ENCODE measurements at regions not wholly inside any gene's neighbourhood (a gene's known extent, or its start where the extent isn't known, plus 50 kb on each side); places are given as distances from the start of the nearest gene placed in this dataset.
"Not testable (repeated sequence)": the region's sequence is repeated elsewhere in the genome, so short reads cannot be mapped to it uniquely, and the experiment has no call there.

DNA sequence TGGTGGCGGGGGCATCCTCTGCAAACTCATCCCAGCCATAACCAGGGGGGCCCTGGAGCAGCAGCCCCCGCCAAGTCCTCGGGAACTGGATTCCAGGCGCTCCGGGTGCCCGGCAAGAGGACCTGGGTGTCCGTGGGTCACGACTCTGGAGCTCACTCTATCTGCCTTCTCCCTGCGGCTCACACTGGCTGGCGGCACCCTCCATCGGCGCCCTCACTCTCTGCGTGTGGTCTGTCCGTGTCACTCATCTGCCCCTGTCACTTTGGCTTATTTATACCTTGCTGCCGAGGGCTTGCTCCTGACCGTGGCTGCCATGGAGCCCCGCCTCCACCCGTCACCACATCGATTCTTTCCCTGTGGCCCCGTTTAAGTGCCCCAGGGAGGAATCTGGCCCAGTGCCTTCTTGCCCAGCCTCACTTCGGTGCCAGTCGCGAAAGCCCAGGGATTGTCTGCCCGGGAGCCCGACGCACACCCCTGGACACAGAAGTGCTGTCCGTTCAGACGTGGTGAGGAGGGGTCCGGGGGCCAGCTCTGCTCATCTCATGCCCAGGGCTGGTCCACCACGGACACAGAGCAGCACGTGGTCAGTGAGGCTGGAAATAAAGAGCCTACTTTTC lies 115.7 kb upstream of the ZNF469 start:
- DNase-seq (ENCODE audit: low read depth in 3 of 3) = not testable (repeated sequence)

DNA sequence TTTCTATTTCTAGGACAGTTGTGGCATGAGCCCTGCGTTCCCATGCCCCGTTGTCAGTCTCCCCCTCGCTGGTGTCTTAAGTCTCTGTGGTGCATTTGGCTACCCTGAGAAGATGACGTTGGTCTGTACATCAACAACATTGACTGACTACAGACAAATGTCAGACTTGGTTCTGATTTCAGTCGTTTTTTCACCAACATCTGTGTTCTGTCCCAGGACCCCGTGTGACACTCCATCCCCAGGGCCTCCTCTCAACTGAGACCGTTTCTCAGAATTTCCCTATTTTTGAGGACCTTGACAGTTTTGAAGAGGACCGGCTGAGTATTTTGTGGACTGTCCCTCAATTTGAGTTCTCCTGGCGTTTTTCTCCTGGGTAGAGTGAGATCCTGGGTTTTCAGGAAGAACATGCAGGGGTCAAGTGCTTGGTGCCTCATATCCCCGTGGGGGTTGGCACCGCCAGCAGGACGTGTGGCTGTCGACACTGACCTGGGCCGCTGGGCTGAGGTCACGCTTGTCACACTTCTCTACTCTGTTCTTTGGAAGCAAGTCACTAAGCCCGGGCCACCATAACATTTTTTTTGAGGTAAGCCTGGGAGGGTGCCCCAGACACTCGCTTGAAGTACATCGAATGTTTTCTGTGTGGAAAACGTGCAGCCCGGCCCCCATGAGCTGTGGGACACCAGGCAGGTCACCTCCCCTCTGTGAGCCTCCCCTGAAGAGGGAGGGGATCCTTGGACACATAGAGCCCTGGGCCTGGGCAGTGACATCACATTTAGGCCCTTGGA lies 114.4 kb upstream of the ZNF469 start:
- not testable (repeated sequence) for DNase-seq (ENCODE audit: low read depth in 3 of 3)

DNA sequence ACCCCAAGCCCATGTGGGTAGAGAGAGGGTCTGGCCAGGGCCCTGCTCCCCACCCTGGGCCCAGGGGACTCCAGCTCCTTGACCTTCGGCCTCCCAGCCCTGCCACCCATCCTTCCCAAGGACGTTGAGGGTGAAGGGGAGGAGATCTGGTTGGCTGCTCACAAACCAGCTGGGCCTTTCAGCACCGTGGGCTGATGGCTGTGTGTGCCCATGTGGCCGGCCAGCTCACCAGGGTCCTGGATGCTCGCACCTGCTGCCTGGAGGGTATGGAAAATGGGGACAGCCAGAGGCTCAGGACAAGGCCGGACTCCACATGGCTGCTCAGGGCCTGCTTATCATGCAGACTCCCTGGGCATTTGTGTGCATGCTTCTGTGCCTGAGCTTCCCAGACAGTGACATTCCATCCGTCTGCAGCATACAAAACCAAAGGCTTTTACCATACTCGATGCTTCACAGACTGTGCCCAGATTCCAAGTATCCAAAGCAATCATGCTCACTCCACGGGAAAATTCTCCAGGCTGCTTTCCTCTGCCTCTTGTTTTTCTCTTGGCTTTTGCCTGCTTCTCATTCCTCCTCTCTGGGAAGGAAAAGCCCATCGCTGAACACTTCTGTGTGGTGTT lies 112.5 kb upstream of the ZNF469 start:
- DNase-seq (ENCODE audit: low read depth in 3 of 3) = not testable (repeated sequence)

DNA sequence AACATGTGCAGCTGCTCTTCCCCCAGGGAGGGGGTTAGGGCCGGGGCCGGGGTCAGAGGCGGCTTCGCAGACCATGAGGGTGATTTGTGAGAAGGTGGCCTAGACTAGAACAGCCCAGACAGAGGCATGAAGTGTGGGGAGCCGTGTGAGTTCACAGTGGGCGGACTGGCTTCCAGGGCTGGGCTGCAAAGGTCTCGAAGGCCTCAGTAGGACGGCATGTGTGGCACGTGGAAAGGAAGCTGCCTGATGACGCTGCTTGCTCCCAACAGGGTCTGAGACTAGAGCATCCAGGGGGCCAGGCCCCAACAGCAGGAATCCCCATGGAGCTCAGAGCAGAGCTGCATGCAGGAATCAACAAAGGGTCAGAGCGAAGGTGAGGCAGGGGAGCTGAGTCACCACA lies 111.5 kb upstream of the ZNF469 start:
- not testable (repeated sequence) for DNase-seq (ENCODE audit: low read depth in 3 of 3)

DNA sequence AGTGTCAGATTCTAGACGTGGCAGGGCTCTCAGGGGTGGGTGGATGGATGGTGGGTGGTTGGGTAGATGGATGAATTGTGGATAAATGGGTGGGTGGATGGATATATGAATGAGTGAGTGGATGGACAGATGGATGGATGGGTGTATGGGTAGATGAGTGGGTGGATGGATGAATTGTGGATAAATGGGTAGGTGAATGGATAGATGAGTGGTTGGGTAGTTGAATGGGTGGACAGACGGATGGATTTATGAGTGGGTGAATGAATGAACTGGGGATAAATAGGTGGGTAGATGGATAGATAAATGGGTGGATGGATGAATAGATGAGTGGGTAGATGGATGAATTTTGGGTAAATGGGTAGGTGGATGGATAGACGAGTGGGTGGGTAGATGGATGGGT lies 111.0 kb upstream of the ZNF469 start:
- DNase-seq (ENCODE audit: low read depth in 3 of 3) = not testable (repeated sequence)

DNA sequence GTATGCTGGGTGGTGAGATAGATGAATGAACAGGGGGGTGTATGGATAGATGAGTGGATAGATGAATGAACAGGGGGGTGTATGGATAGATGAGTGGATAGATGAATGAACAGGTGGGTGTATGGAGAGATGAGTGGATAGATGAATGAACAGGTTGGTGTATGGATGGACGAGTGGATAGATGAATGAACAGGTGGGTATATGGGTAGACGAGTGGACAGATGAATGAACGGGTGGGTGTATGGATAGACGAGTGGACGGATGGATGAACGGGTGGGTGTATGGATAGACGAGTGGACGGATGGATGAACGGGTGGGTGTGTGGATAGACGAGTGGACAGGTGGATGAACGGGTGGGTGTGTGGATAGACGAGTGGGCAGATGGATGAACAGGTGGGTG lies 110.3 kb upstream of the ZNF469 start:
- not testable (repeated sequence) for DNase-seq (ENCODE audit: low read depth in 3 of 3)

DNA sequence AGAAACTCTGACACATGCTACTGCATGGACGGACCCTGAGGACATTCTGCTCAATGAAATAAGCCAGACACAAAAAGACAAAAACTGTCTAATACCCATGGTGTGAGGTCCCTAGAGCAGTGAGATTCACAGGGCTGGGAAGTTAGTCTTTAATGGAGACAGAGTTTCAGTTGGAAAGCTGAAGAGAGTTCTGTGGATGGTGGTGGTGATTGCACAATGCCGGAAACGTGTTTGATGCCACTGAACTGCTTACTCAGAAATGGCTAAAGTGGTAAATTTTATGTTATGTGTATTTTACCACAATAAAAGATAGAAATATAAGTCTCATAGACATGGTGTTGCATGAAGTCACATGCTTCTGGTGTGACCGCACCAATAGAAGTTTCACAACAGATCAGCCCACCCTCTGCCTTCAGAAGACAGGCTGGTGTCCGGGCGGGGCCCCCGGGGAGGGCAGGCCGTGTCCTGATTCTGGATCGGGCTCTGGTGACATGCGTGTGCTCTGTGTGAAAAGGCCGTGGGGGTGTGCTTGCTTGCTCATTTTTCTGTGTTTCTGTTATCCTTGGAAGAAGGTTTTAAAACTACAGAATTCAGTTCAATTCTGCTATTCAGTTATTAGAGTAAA lies 108.5 kb upstream of the ZNF469 start:
- DNase-seq (ENCODE audit: low read depth in 3 of 3) = not testable (repeated sequence)

DNA sequence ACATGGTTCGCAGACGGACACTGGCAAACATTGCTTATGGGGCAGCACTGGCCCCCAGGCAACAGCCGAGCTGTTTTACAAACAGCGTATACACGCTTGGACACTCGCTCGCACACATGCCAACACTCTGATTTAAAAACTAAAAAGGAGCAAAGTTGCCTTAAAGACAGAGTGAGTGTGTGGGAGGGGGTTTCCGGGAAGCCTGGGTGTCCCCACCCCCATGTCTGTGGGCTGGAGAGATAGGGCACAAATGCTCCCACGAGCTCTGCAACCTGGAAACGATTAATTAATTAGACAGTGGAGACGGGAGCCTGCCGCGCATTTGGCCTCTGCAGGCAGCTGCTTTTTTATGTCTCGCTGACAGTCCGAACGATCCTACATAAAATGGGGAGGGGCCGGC lies 107.9 kb upstream of the ZNF469 start:
- DNase-seq (ENCODE audit: low read depth in 3 of 3) = no peak

DNA sequence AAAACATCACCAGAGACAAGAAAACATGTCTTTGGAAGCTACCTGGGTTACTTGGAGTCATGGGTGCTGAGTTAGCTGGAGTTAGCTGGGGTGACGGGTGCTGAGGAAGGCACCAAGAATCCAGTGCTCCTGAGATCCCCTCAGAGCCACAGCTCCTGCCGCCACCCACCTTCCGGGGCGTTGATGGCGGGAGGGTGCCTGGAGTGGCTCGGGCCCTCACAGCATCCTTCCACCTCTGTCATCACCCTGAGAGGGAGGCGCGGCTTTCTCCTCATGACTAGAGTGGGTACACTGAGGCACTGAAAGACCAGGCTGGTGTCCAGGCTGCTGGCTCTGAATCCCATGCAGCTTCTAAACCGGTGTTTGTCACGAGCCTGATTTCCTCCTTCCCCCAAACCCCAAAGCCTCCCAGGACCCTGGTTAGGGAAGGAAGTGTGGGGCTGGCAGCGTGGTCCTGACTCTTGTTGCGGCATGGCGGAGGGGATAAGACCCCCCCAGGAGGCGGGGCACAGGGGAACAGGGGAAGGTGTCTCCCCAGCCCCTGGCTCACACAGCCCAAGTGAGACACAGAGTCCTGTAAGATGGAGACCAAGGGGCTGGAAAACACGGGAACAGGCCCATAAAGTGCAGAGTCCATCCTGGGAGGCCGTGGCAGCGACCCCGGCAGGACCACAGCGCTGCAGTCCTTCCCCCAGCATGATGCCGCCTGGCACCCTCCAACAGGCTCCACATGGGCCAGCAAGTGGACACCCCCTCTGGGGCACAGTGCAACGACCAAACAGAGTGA lies 107.2 kb upstream of the ZNF469 start:
- not testable (repeated sequence) for DNase-seq (ENCODE audit: low read depth in 3 of 3)

DNA sequence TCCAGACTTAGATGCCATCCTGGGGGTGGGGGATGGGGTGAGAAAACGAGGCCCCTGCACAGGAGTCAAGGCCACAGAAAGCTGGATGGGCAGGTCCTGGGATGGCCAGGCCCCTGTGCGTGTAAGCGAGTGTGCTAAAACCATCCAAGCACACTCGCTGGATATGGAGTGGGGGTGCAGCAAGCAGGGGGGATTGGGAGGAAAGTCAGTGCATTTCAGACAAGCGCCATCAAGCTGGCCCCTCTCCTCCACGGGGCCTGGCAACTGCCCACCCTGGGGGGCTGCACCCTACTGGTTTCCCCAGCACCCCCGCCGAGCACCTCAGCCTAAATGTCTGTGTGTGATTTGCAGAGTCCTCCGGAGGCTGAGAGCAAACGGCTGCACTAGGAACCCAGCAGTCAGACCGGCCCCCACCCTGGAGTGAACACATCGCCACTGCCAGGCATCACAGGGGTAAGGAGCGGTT lies 106.6 kb upstream of the ZNF469 start:
- DNase-seq (ENCODE audit: low read depth in 3 of 3) = not testable (repeated sequence)

DNA sequence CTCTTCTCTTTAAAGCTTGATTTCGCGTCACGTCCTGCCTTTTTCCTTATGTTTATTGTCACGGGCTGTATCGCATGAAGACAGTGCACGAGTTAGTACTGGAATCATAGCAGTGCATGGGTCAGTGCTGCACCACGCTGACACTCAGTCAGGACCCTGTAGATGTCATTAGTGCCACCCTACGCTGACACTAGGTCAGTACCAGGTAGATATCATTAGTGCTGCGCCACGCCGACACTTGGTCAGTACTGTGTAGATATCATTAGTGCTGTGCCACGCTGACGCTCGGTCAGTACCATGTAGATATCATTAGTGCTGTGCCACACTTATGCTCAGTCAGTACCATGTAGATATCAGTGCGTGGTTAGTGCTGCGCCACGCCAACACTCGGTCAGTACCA lies 106.2 kb upstream of the ZNF469 start:
- DNase-seq (ENCODE audit: low read depth in 3 of 3) = no peak

DNA sequence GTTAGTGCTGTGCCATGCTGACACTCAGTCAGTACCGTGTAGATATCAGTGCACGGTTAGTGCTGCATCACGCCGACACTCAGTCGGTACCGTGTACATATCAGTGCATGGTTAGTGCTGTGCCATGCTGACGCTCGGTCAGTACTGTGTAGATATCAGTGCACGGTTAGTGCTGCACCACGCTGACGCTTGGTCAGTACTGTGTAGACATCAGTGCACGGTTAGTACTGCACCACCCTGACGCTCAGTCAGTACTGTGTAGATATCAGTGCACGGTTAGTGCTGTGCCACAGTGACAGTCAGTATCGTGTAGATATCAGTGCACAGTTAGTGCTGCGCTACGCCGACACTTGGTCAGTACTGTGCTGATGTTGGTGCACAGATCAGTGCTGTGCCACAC lies 102.8 kb upstream of the ZNF469 start:
- no peak for DNase-seq (ENCODE audit: low read depth in 3 of 3)

DNA sequence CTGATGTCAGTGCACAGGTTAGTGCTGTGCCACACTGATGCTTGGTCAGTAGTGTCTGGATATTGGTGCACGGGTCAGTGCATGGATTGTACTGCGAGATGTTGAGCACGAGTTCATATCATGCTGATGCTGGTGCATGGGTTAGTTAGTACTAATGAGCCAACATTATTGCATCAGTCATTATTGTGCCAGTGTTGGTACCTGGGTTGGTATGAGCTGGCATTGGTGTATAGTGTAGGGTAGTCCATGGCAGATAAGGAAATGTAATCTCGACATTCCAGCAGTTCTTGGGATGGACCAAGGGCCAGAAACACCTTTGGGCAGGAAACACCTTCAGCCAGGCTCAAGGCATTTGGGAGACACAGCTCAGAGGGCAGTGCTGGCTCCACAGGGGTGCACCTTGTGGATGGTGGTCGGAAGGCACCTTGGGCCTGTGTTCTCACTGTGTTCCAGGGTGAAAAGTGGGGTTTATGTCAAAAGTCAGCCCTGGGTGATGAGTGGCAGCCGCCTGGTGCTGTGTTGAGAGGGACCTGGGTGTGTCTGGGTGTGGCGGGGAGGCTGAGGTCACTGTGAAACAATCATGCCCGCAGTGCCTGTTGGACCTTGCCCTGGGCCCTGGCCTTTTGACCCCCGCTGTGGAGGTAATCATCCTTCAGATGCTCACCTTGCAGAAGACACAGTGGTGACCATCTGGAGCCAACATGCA lies 100.7 kb upstream of the ZNF469 start:
- no peak for DNase-seq (ENCODE audit: low read depth in 3 of 3)

DNA sequence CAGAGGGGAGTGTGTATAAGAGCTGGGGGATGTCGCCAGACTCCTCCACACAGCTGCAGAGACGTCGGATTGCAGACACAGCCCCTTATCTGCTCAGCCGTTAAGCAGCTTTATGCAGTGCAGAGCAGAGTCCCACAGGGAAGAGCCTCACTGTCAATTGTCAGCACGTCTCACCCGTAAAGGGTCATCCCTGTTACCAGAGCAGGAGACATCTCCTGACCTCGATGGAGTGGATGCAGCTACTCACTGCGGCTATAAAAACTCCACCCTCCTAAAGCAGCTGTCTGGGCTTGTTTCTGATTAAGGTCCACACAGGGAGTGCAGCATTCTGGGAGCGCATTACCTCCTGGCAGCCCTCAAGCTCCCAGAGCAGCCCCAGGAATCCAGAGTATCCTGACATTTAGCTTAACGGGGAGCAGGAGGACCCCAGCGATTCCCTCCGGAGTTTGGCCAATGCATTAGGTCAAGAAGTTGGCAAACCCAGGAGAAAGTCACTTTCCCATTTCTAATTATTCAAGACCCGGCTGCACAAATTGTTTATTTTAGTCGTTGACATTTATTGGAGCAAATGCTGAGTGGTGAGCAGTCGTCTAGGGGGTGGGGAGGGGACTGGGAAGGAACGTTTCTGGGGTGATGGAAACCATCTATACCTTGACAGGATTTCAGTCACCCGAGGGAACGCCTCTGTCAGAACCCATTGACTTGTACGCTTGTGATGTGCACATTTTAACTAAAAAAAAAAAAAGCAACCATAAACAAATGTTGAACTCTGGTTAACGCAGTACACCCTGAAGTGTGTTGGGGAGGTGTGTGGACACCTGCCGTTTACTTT lies 100.0 kb upstream of the ZNF469 start:
- no peak for DNase-seq (ENCODE audit: low read depth in 3 of 3)

DNA sequence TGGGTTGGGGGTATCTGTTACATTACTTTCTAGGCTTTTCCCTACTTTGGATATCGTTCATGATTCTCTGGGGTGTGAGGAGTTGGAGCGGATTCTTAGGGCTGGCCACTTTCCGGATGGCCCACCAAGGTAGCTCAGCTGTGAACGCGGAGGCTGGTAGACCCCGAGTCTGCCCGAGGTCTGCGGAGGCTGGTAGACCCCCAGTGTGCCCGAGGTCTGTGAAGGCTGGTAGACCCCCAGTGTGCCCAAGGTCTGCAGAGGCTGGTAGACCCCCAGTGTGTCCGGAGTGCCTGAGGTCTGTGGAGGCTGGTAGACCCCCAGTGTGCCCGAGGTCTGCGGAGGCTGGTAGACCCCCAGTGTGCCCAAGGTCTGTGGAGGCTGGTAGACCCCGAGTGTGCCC lies 99.2 kb upstream of the ZNF469 start:
- DNase-seq (ENCODE audit: low read depth in 3 of 3) = no peak

DNA sequence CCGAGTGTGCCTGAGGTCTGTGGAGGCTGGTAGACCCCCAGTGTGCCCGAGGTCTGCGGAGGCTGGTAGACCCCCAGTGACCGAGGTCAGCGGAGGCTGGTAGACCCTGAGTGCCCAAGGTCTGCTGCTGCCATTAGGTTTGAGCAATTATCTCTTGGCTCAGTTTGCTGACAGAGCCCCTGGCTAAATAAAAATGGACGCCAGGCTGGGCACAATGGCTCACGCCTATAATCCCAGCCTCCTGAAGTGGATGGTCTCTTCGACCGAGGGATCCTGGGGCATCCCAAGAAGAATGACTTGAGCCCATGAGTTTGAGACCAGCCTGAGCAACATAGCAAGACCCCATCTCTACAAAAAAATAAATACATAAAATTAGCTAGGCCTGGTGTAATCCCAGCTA lies 98.7 kb upstream of the ZNF469 start:
- DNase-seq (ENCODE audit: low read depth in 3 of 3) = no peak

DNA sequence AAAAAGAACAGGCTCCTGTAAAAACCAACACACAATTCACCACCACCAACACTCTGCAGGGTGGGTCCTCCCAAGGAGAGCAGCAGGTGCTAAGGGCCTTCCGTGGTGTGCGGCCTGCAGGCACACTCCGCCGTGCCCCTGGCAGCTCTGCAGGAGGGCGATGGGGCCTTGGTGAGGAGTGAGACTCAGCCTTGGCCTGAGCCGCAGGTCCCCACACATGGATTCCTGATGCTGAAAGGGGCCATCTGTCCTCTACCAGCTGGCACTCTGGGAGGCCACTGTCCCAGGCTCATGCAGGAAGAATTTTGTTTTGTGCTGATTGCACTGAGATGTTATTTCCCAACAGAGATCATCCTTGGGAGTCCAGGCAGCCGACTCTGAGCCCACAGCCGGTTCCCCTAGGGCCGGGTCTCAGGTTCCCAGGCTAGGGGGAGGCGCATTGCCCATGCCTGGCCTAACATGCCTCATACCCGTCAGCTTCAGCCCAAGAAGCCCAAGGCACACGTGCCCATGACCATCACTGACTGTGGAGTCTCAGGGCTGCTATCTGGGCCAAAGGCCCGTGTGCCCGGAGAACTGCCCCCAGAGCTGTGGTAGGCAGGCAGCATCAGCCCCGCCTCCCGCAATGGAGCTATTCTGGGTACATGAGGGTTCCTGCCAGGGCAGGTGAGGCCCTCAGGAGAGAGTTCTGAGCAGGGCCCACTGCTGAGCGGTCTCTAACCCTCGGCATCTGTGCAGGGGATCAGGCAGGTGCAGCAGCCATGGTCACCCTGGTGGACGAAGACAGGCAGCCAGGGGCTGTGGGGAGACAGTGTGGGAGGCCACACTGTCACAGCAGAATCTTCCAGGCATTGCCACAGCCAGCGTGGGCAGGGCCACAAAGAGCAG lies 97.9 kb upstream of the ZNF469 start:
- DNase-seq (ENCODE audit: low read depth in 3 of 3) = no peak

DNA sequence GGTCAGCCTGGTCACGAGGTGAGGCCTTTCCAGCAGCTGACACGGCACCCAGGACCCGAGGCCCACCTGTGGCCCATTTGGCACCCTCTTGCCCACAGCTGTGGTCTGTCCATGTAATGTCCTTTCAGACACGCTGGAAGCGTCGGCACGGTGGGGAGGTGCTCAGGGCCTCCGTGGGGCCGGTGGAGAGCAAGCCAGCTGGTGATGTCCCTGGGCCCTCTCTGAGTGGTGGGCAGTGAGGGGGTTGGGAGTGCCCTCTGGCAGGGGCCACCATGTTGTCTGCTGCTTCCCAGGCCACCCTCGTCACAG lies 97.3 kb upstream of the ZNF469 start:
- DNase-seq (ENCODE audit: low read depth in 3 of 3) = no peak

DNA sequence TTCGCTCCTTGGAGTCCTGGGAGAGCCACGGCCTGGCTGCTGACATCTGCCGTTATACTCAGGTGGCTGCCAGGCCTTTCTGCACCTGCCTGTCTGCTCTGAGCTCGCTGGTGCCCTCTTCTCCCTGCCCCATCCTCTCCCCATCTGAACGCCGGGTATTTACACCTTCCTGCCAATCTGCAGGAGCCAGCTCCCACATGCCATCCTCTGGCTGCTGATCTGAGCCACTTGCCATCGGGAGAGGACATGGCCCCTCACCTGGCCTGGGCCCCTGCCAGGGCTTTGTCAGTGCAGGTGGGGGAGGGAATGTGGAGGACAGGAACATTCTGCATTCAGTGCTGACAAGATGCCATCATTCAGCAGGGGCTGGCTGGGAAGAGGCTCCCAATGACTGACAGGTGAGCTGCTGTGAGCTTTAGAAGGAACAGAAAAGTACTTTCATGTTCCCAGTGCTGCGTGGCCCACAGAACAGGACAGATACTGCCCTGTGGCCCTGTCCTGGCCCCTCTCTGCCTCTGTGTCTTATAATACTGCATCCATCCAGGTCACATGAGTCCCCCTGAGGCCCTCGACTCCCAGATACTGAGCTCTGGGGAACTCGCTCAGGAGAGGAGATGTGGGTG lies 96.3 kb upstream of the ZNF469 start:
- DNase-seq (ENCODE audit: low read depth in 3 of 3) = no peak

Measured in stimulated activated CD4-positive, alpha-beta T cell treated with anti-CD3 and anti-CD28 coated beads, TNF-alpha, amount 100 ng/mL, for 4 hours (primary cell).